SK-N-DZ (cell line): ENCODE measurements at regions not wholly inside any gene's neighbourhood (a gene's known extent, or its start where the extent isn't known, plus 50 kb on each side); places are given as distances from the start of the nearest gene placed in this dataset.
"Not testable (repeated sequence)": the region's sequence is repeated elsewhere in the genome, so short reads cannot be mapped to it uniquely, and the experiment has no call there.

Source experiments
- DNase-seq: peaks from one replicate; pipeline ENCODE4 v3.0.0-alpha.2; 2015; ENCODE audit warnings: low spot score

GRCh38 chr7:153935095-153935494, 117.1 kb upstream of the DPP6 start:
- no peak for DNase-seq

DNA sequence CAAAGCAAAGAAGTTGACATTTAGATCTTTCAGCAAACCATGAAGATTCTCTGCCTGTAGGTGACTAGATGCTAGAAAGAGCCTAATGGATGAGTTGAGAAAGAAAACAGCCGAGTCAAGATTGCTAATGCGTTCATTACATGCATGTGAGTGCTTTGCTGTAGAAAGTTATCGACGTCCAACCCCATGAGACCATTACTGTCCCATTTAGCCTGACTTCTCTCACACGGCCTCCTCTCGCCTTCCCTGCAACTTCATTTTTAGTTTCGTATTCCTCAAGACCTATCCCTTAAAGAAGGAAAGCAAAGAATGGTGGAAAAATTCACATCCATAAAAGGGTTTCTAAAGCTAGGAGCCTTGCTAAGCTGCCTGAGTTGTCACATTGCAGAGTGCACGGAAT, 113.7 kb upstream of the DPP6 start:
- DNase-seq, result no peak

DNA sequence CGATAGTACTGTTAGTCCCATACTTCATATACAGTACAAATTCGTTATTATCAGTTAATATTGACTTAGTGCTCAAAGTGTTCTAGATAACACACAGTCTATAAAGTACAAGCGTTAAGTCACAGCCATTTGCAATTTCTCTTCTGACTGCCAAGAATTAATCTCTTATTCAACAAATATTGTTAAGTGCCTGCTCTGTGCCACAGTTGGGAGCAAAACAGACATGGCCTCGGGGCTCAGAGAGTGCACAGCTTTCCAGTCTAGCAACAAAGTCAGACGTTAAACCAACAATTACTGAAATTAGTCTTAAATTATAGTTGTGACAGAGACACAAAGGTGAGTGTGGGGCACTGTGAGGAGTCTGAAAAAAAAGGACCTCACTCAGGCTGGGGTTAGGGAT, 113.0 kb upstream of the DPP6 start:
- DNase-seq, result no peak

- no peak for DNase-seq
These were observed 112.5 kb upstream of the DPP6 start for GRCh38 chr7:153939654-153940053.

DNA sequence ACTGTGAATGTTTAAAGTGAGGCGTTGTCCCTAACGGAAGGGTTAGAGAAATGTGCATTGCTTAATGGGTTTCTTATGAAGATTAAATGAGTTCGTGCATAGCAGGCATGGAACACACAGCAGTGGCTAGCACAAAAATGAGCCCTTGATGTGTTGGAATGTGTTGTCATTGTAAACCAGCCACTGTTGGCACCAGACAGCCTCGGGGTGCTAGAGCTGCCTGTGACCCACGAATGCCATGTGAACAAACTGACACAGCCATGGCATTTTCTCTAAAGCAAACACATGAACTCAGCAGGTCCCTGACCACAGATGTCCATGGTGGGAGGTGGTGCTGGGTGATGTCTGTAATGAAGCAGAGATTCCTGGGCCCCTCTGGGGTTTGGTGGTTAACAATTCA, 111.1 kb upstream of the DPP6 start:
- DNase-seq, result no peak

- DNase-seq, result no peak
These were observed 110.2 kb upstream of the DPP6 start for GRCh38 chr7:153942036-153942435.

DNA sequence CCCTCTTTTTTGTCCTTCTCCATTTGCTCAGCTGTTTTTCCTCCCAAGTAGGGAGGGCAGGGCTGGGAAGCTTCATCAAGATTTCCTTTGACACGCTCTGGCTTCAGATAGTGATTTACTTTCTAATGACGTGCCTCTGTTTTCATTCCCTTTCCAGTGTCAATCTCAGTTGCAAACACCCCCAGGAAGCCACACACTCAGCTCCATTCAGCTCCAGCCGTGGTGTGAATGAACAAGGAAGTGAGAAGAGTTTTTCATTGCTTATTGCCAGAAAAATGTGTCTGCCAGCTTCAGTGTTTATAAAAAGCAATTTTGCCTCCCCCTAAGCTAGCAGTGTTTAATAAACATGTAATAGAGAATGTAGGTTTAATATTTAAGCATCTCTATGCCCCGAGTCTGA, 108.7 kb upstream of the DPP6 start:
- DNase-seq, result no peak

GRCh38 chr7:153943861-153944260, 108.3 kb upstream of the DPP6 start:
- no peak for DNase-seq

DNA sequence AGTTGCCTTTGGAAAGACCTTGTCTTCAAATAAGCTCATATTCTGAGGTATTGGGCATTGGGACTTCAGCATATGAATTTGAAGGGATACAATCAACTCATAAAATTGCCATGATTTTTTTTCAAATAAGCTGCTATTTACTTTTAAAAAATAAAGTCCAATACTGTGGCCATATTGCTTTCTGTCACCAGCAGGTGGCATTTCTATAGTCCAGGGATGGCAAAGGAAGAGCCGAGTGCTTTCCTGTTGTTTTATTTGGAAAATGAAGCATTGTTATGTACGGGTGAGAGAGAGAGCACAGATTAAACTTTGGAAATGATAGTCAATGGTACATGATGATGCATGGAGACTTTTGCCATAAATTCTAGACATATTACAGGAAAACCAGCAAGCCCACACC, 104.1 kb upstream of the DPP6 start:
- DNase-seq, result no peak

DNA sequence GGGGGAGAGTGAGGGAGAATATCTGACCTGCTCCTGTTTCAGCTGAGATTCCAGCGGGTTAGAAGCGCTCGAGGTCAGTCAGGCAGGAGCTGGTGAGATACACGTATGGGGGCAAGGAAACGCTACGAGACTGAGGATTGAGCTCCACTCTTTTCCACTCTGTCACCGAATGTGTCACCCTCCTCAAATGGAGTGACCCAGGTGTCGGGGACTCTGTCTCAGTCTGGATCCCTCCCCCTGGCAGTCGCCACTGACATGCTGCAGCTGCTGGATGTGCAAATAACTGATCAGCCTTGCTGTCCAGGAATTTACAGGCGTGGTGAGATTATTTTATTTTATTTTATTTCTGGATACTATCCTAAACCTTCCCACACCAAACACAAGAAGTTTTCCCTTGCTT, 100.9 kb upstream of the DPP6 start:
- DNase-seq, result no peak

- no peak for DNase-seq
These were observed 97.7 kb upstream of the DPP6 start for GRCh38 chr7:153954477-153954876.

DNA sequence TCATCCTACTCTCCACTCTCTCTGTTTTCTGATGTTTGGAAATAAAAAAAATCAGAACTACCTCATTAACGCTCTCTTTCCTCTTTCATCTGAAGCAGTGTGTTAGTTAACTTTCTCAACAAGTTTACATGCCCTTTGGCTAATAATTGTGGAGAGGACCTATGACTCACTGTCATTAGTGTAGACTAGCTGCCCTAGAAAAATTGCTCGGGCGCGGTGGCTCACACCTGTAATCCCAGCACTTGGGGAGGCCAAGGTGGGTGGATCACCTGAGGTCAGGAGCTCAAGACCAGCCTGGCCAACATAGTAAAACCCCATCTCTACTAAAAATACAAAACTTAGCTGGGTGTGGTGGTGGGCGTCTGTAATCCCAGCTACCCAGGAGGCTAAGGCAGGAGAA, 94.5 kb upstream of the DPP6 start:
- not testable (repeated sequence) for DNase-seq

- not testable (repeated sequence) for DNase-seq
These were observed 93.8 kb upstream of the DPP6 start for GRCh38 chr7:153958381-153958780.

- not testable (repeated sequence) for DNase-seq
These were observed 93.4 kb upstream of the DPP6 start for GRCh38 chr7:153958789-153959188.

GRCh38 chr7:153964481-153965112, 87.6 kb upstream of the DPP6 start:
- not testable (repeated sequence) for DNase-seq

DNA sequence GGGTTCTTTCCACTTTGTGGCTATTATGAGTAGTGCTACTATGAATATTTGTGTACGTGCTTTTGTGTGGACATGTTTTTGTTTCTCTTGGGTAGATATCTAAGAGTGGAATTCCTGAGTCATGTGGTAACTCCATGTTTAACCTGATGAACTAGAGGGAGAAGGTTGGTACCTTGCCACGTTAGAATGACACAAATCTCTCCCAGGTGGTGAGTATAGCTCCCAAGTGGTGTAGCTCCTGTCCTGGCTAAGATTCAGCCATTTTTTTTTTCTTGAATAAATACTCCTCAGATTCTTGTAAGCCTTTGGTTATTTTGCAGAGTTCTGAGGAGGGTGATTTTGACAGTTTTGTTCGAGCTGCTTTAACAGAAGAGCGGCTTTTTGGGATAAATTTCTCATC, 83.2 kb upstream of the DPP6 start:
- not testable (repeated sequence) for DNase-seq

- not testable (repeated sequence) for DNase-seq
These were observed 77.6 kb upstream of the DPP6 start for GRCh38 chr7:153974603-153975002.

DNA sequence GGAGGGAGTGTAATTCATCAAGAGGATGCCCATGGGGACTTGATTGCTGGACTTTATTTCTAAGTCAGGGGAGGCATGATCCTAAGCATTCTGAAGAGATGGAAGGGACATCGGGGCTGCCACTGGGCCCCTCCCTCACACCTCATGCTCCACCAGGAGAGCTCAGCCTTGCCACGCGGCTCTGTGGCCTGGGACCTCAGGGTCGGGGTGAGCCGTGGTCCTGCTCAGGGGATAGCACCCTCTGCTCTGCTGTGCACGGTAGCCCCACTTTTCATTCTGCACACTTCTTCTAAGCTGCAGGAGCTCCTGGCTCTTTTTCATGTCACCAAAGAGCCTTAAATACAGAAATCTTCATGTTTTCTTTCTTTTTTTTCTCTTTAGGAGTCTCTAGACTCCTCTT, 75.5 kb upstream of the DPP6 start:
- not testable (repeated sequence) for DNase-seq

GRCh38 chr7:153983186-153983585, 69.0 kb upstream of the DPP6 start:
- DNase-seq, result not testable (repeated sequence)

- DNase-seq, result not testable (repeated sequence)
These were observed 63.1 kb upstream of the DPP6 start for GRCh38 chr7:153989066-153989627.

DNA sequence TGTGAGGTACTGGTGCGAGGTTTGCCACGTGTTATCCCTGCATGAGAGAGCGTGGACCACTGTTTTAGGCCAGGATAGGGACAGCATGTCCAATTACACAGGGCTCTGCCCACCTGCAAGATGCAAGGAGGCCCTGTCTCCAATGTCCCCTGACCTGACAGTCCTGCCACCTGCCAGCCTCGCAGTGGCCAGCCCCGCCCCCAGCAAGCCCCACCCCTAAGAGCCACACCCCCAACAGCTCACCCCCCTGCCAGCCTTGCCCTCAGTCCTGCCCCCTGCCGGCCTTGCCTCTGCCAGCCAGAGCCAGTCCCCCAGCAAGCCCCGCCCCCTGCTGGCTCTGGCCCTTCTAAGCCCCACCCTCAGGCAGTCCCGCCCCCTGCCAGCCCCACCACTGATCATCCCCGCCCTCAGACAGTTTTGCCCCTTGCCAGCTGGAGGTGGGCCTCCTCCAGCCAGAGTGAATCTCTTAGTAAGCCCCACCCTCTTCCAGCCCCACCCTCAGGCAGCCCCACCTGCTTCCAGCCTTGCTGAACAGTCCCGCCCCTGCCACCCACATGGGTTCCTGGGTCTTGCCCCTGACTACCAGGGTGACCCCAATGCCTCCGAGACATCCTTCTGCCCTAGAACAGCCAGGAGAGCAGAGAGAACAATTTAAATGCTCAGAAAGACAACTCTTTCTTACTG, 62.3 kb upstream of the DPP6 start:
- not testable (repeated sequence) for DNase-seq

DNA sequence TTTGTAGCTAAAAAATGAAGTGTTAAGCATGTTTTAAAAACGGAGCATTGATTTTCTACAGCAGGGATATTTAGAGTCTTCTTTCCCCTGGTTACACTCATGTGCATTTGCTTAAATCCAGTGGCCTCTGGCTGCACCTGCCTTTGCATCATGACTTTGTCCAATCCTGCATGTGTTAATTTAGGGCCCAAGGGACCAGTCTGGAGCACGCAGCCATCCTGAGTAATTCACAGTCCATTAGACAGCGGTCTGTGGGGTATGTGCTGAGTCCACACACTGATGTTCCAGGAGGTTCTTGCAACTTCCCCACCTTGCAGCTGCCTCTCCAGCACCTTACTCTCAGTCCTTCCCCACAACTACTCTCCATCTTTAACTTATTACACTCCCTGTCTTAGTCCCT, 60.7 kb upstream of the DPP6 start:
- not testable (repeated sequence) for DNase-seq

DNA sequence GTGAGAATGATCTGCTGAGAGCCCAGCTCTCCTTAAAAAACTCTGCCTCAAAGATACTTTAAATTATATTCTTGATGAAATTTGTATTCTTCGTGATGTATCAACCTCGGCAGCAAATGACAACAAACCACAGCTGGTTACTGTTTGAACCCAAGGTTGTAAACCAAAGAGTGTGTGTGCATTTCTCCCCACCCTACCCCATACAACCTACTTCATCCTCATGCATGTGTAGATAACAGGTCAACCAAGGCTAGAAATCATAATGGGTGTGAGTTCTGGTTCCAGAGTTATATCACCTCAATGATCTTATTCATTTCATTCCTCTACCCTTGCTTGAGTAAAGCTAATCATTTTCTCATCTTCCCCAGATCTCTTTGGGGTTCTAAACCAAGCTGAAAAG, 58.8 kb upstream of the DPP6 start:
- not testable (repeated sequence) for DNase-seq
